Loucy (cell line): ENCODE measurements at regions not wholly inside any gene's neighbourhood (a gene's known extent, or its start where the extent isn't known, plus 50 kb on each side); places are given as distances from the start of the nearest gene placed in this dataset.

ENCODE experiments used
- H2AFZ ChIP-seq: fragments of 200-600 bp; sonication (generic); 2 replicates; pipeline ENCODE4 v1.6.0; 2016; ENCODE audit warnings: antibody characterized with exemption, mild to moderate bottlenecking, low read length, moderate library complexity
- H3F3A ChIP-seq: fragments of 200-600 bp; 2 replicates; pipeline ENCODE4 v1.6.0; 2016; ENCODE audit warnings: antibody characterized with exemption, low read depth, mild to moderate bottlenecking
- H3K27me3 ChIP-seq: fragments of 200-600 bp; sonication (generic); 2 replicates; pipeline ENCODE4 v1.6.1; 2014; ENCODE audit warnings: low read length, mild to moderate bottlenecking; ENCODE audit not compliant: insufficient read depth, poor library complexity, severe bottlenecking
- H3K36me3 ChIP-seq: fragments of 200-600 bp; sonication (generic); 2 replicates; pipeline ENCODE4 v1.6.1; 2016; ENCODE audit warnings: low read length; ENCODE audit not compliant: insufficient read depth
- H3K4me1 ChIP-seq: fragments of 200-600 bp; sonication (generic); 2 replicates; pipeline ENCODE4 v1.5.1; 2014; ENCODE audit warnings: low read length, mild to moderate bottlenecking; ENCODE audit not compliant: insufficient read depth, poor library complexity, severe bottlenecking
- H3K4me2 ChIP-seq: fragments of 200-600 bp; sonication (generic); 2 replicates; pipeline ENCODE4 v1.6.0; 2014; ENCODE audit warnings: antibody characterized with exemption, low read length, low read depth, mild to moderate bottlenecking; ENCODE audit not compliant: poor library complexity, severe bottlenecking
- H3K4me3 ChIP-seq: fragments of 200-600 bp; sonication (generic); 2 replicates; pipeline ENCODE4 v1.5.1; 2014; ENCODE audit warnings: low read length, mild to moderate bottlenecking, mixed read lengths; ENCODE audit not compliant: poor library complexity, severe bottlenecking
- H3K79me2 ChIP-seq: fragments of 200-600 bp; sonication (generic); 2 replicates; pipeline ENCODE4 v1.6.1; 2014; ENCODE audit warnings: low read length; ENCODE audit not compliant: insufficient read depth
- H3K9ac ChIP-seq: fragments of 200-600 bp; sonication (generic); 2 replicates; pipeline ENCODE4 v1.6.0; 2014; ENCODE audit warnings: mild to moderate bottlenecking, low read depth, low read length, moderate library complexity; ENCODE audit not compliant: poor library complexity, severe bottlenecking
- H3K9me2 ChIP-seq: fragments of 200-600 bp; sonication (generic); replicated peaks from 2 replicates; pipeline ENCODE4 v1.6.1; 2016; ENCODE audit warnings: low read depth, low read length, mixed read lengths
- H3K9me3 ChIP-seq: fragments of 200-600 bp; sonication (generic); 2 replicates; pipeline ENCODE4 v1.6.1; 2014; ENCODE audit warnings: mild to moderate bottlenecking, antibody characterized with exemption, low read length, low read depth; ENCODE audit not compliant: insufficient read depth
- H4K20me1 ChIP-seq: fragments of 200-600 bp; sonication (generic); 2 replicates; pipeline ENCODE4 v1.6.0; 2014; ENCODE audit warnings: antibody characterized with exemption, low read length, mild to moderate bottlenecking; ENCODE audit not compliant: insufficient read depth, poor library complexity, severe bottlenecking
- EZH2phosphoT487 ChIP-seq: fragments of 200-600 bp; IDR thresholded peaks from 2 replicates; pipeline ENCODE4 v1.6.1; 2018; ENCODE audit warnings: antibody characterized with exemption, mild to moderate bottlenecking, moderate library complexity, borderline replicate concordance
- TF ChIP-seq, protein P1 (sequence below): fragments of 200-600 bp; sonication (generic); conservative IDR thresholded peaks from 2 replicates; pipeline ENCODE4 v1.5.1; 2014; ENCODE audit warnings: mild to moderate bottlenecking, antibody characterized with exemption, low read length

DNA sequence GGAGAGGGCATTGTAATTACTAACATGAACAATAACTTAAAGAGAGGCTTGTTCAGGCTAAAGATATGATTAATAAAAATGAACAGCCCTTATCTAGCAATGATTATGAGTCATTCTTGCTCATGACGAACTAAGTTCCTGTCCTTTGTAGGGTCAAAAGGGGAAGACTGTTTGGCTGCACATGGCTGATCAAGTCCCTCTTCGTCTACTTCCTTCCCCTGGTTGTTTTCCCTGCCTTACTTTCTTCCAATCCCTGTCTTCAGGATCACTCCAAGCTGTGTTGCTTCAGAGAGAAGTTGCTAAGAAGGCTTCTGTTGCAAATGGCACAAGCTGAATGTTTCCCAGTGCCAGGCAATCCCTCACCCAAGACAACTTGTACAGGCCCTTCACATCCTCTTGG, 115.0 kb upstream of the HS3ST1 start:
- Histone ChIP-seq H3K9me2 (no peaks in the 10 kb centered on the region), H3K27me3 (no peaks in the 10 kb centered on the region), H3K4me1 (no peaks in the 10 kb centered on the region), H3K36me3 (no peaks in the 10 kb centered on the region), H3F3A (no peaks in the 10 kb centered on the region), H3K4me3 (no peak overlapping the region), H3K9me3 (no peaks in the 10 kb centered on the region), H4K20me1 (no peaks in the 10 kb centered on the region), H2AFZ (no peak overlapping the region), H3K9ac (no peak overlapping the region), H3K79me2 (no peaks in the 10 kb centered on the region), H3K4me2 (no peak overlapping the region)
- TF ChIP-seq, protein P1, sequence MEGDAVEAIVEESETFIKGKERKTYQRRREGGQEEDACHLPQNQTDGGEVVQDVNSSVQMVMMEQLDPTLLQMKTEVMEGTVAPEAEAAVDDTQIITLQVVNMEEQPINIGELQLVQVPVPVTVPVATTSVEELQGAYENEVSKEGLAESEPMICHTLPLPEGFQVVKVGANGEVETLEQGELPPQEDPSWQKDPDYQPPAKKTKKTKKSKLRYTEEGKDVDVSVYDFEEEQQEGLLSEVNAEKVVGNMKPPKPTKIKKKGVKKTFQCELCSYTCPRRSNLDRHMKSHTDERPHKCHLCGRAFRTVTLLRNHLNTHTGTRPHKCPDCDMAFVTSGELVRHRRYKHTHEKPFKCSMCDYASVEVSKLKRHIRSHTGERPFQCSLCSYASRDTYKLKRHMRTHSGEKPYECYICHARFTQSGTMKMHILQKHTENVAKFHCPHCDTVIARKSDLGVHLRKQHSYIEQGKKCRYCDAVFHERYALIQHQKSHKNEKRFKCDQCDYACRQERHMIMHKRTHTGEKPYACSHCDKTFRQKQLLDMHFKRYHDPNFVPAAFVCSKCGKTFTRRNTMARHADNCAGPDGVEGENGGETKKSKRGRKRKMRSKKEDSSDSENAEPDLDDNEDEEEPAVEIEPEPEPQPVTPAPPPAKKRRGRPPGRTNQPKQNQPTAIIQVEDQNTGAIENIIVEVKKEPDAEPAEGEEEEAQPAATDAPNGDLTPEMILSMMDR, result no peak
- TF ChIP-seq EZH2phosphoT487, result no peak

DNA sequence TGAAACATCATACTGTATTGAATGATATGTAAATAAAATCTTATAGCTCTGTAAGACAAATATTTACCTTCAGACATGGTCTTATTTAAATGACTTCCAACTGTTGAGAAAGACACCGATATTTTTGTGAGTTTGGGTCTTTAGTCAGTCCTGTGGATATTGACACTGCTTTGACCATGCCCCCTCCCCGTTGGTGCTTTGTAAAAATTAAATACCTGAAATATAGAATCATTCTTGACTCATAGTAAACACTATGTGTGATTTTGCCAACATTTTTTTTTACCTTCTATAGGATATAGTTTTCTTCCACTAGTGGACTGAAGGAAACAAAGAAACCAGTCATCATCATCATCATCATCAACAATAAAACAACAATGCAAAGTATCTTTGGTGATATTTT, 114.3 kb upstream of the HS3ST1 start:
- H3K79me2 ChIP-seq, result no peaks in the 10 kb centered on the region
- no peaks in the 10 kb centered on the region for H3K9me3 ChIP-seq
- no peak overlapping the region for H3K4me3 ChIP-seq
- H3K9ac ChIP-seq, result no peak overlapping the region
- H3K4me2 ChIP-seq, result no peak overlapping the region
- H3K27me3 ChIP-seq, result no peaks in the 10 kb centered on the region
- H3F3A ChIP-seq, result no peaks in the 10 kb centered on the region
- TF ChIP-seq EZH2phosphoT487, result no peak
- TF ChIP-seq, protein P1, result no peak
- H3K9me2 ChIP-seq, result no peaks in the 10 kb centered on the region
- no peaks in the 10 kb centered on the region for H3K4me1 ChIP-seq
- H2AFZ ChIP-seq, result no peak overlapping the region
- no peaks in the 10 kb centered on the region for H3K36me3 ChIP-seq
- H4K20me1 ChIP-seq, result no peaks in the 10 kb centered on the region

DNA sequence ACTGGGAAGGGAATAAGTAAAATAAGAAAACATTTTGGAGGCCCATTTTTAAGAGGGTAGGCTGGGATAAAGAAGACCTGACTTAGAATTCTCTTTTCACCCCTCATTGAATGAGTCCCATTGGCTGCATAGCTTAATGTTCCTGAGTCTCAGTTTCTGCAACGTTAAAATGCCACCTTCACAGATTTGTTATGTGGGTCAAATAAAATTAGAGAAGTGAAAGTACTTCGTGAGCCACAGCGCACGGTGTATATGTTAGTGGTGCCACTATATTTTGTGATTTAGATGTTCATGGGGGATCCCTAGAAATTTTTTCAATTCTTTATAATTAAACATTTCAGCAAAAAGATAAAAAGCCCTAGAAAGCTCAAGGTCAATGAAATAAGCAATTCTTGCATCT, 109.2 kb upstream of the HS3ST1 start:
- Histone ChIP-seq H3K9ac (no peak overlapping the region), H3K4me3 (no peak overlapping the region), H3K9me3 (no peaks in the 10 kb centered on the region), H3K79me2 (no peaks in the 10 kb centered on the region), H2AFZ (no peak overlapping the region), H3F3A (no peaks in the 10 kb centered on the region), H3K27me3 (no peaks in the 10 kb centered on the region), H3K36me3 (no peaks in the 10 kb centered on the region), H4K20me1 (no peaks in the 10 kb centered on the region), H3K4me1 (no peaks in the 10 kb centered on the region), H3K9me2 (no peaks in the 10 kb centered on the region), H3K4me2 (no peak overlapping the region)
- TF ChIP-seq, protein P1, result no peak
- no peak for TF ChIP-seq EZH2phosphoT487
